ENCODE measurements at regions not wholly inside any gene's neighbourhood (a gene's known extent, or its start where the extent isn't known, plus 50 kb on each side); places are given as distances from the start of the nearest gene placed in this dataset.

- Histone ChIP-seq H3K36me3 (no peaks in the 10 kb centered on the region), H3K4me3 (ENCODE audit: low read depth, low read length) (no peak overlapping the region), H3K27ac (no peak overlapping the region), H3K27me3 (ENCODE audit: insufficient read depth, low read depth, severe bottlenecking) (peaks cover 12% of the 10 kb centered on the region), H3K9me3 (ENCODE audit: severe bottlenecking) (no peaks in the 10 kb centered on the region)
- DNase-seq = no peak
- TF ChIP-seq CTCF (IDR thresholded peaks at IDR 0.05; ENCODE audit: low read depth, low read length) = no peak
These were observed 169.9 kb upstream of the CACNA1E start for GRCh38 chr1:181313466-181313865.

GRCh38 chr1:181314010-181314409 is 169.3 kb upstream of the CACNA1E start:
- Histone ChIP-seq H3K27ac (no peak overlapping the region), H3K9me3 (ENCODE audit: severe bottlenecking) (no peaks in the 10 kb centered on the region), H3K27me3 (ENCODE audit: insufficient read depth, low read depth, severe bottlenecking) (peaks cover 14% of the 10 kb centered on the region), H3K36me3 (no peaks in the 10 kb centered on the region), H3K4me3 (ENCODE audit: low read depth, low read length) (no peak overlapping the region)
- DNase-seq = no peak
- TF ChIP-seq CTCF (IDR thresholded peaks at IDR 0.05; ENCODE audit: low read depth, low read length) = no peak

GRCh38 chr1:181314959-181315358 is 168.4 kb upstream of the CACNA1E start:
- H3K9me3 ChIP-seq (ENCODE audit: severe bottlenecking) = no peaks in the 10 kb centered on the region
- H3K27me3 ChIP-seq (ENCODE audit: insufficient read depth, low read depth, severe bottlenecking) = peaks cover 14% of the 10 kb centered on the region
- no peak for DNase-seq
- H3K4me3 ChIP-seq (ENCODE audit: low read depth, low read length) = no peak overlapping the region
- H3K36me3 ChIP-seq = no peaks in the 10 kb centered on the region
- no peak for TF ChIP-seq CTCF (IDR thresholded peaks at IDR 0.05; ENCODE audit: low read depth, low read length)
- H3K27ac ChIP-seq = no peak overlapping the region

GRCh38 chr1:181317261-181317930 is 165.9 kb upstream of the CACNA1E start:
- Histone ChIP-seq H3K9me3 (ENCODE audit: severe bottlenecking) (no peaks in the 10 kb centered on the region), H3K27me3 (ENCODE audit: insufficient read depth, low read depth, severe bottlenecking) (peaks cover 14% of the 10 kb centered on the region), H3K4me3 (ENCODE audit: low read depth, low read length) (no peak overlapping the region), H3K27ac (no peak overlapping the region), H3K36me3 (no peaks in the 10 kb centered on the region)
- no peak for TF ChIP-seq CTCF (IDR thresholded peaks at IDR 0.05; ENCODE audit: low read depth, low read length)
- no peak for DNase-seq

- H3K4me3 ChIP-seq (ENCODE audit: low read depth, low read length) = peak overlapping the region; percentile 18; the same call in 1 of the 2 replicates
These were observed 165.1 kb upstream of the CACNA1E start for GRCh38 chr1:181318022-181318857.

More at GRCh38 chr1:181318022-181318857, 165.1 kb upstream of the CACNA1E start:
- Histone ChIP-seq H3K9me3 (ENCODE audit: severe bottlenecking) (no peaks in the 10 kb centered on the region), H3K36me3 (no peaks in the 10 kb centered on the region), H3K27me3 (ENCODE audit: insufficient read depth, low read depth, severe bottlenecking) (peaks cover 14% of the 10 kb centered on the region), H3K27ac (no peak overlapping the region)
- peak; percentile 7 for DNase-seq
- TF ChIP-seq CTCF (IDR thresholded peaks at IDR 0.05; ENCODE audit: low read depth, low read length) = no peak
